B cell (primary cell): ENCODE measurements at regions not wholly inside any gene's neighbourhood (a gene's known extent, or its start where the extent isn't known, plus 50 kb on each side); places are given as distances from the start of the nearest gene placed in this dataset.

ENCODE experiments used
- CTCF ChIP-seq: fragments of 200-600 bp; IDR thresholded peaks from one replicate; pipeline ENCODE4 v1.8.0; 2022; ENCODE audit warnings: antibody characterized with exemption, mild to moderate bottlenecking
- EZH2 ChIP-seq: IDR thresholded peaks from 2 replicates; pipeline ENCODE4 v1.6.1; 2012; ENCODE audit warnings: borderline replicate concordance, low read depth, mild to moderate bottlenecking, moderate library complexity, low read length; ENCODE audit not compliant: insufficient read depth, poor library complexity, severe bottlenecking

GRCh38 chr11:80838153-80838552, 1397.3 kb upstream of the TENM4 start:
- TF ChIP-seq CTCF (no peak), EZH2 (no peak)
